ENCODE measurements at regions not wholly inside any gene's neighbourhood (a gene's known extent, or its start where the extent isn't known, plus 50 kb on each side); places are given as distances from the start of the nearest gene placed in this dataset.

DNA sequence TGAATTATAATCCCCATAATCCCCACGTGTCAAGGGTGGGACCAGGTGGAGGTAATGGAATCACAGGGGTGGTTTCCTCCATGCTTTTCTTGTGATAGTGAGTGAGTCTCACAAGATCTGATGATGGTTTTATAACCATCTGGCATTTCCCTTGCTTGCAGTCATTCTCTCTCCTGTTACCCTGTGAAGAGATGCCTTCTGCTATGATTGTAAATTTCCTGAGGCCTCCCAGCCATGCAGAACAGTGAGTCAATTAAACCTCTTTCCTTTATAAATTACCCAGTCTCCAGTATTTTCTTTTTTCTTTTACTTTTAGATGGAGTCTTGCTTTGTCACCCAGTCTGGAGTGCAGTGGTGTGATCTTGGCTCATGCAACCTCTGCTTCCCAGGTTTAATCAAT lies 182.7 kb upstream of the SEMA6A start:
- no peak for TF ChIP-seq CTCF (IDR thresholded peaks at IDR 0.05; ENCODE audit: low read depth, low read length, missing control alignments)
- H3K4me3 ChIP-seq (ENCODE audit: low read depth, low read length): no peak overlapping the region
- in situ Hi-C loops (cut with HindIII; ENCODE audit: low sequenced_read_pairs): no loop called here
- no peak for DNase-seq (ENCODE audit: low read depth)

- in situ Hi-C loops (cut with HindIII; ENCODE audit: low sequenced_read_pairs): no loop called here
- DNase-seq (ENCODE audit: low read depth): no peak
- H3K4me3 ChIP-seq (ENCODE audit: low read depth, low read length): no peak overlapping the region
- TF ChIP-seq CTCF (IDR thresholded peaks at IDR 0.05; ENCODE audit: low read depth, low read length, missing control alignments): no peak
Observed at GRCh38 chr5:116756531-116756930, 181.9 kb upstream of the SEMA6A start.

GRCh38 chr5:116754556-116754955 lies 179.9 kb upstream of the SEMA6A start:
- in situ Hi-C loops (cut with HindIII; ENCODE audit: low sequenced_read_pairs): no loop called here
- TF ChIP-seq CTCF (IDR thresholded peaks at IDR 0.05; ENCODE audit: low read depth, low read length, missing control alignments): no peak
- no peak for DNase-seq (ENCODE audit: low read depth)
- no peak overlapping the region for H3K4me3 ChIP-seq (ENCODE audit: low read depth, low read length)

DNA sequence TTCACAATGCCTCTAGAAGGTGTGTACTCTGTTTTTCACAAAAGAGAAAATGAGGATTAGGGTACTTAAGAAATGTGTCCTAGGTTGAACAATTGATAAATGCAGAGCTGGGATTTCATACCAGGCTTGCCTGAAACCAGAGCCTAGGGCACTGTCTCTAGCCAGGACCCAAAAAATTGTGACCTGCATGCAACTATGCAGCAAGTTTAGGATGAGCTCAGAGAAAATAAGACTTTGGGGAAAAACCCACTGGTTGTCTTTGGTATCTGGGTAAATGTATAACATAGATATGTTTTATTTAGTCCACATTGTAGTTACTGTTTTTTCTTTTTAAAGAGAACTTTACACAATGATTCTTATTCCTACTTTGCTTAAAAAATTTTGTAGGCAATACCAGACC lies 177.1 kb upstream of the SEMA6A start:
- in situ Hi-C loops (cut with HindIII; ENCODE audit: low sequenced_read_pairs): no loop called here
- no peak for DNase-seq (ENCODE audit: low read depth)
- TF ChIP-seq CTCF (IDR thresholded peaks at IDR 0.05; ENCODE audit: low read depth, low read length, missing control alignments): no peak
- no peak overlapping the region for H3K4me3 ChIP-seq (ENCODE audit: low read depth, low read length)

DNA sequence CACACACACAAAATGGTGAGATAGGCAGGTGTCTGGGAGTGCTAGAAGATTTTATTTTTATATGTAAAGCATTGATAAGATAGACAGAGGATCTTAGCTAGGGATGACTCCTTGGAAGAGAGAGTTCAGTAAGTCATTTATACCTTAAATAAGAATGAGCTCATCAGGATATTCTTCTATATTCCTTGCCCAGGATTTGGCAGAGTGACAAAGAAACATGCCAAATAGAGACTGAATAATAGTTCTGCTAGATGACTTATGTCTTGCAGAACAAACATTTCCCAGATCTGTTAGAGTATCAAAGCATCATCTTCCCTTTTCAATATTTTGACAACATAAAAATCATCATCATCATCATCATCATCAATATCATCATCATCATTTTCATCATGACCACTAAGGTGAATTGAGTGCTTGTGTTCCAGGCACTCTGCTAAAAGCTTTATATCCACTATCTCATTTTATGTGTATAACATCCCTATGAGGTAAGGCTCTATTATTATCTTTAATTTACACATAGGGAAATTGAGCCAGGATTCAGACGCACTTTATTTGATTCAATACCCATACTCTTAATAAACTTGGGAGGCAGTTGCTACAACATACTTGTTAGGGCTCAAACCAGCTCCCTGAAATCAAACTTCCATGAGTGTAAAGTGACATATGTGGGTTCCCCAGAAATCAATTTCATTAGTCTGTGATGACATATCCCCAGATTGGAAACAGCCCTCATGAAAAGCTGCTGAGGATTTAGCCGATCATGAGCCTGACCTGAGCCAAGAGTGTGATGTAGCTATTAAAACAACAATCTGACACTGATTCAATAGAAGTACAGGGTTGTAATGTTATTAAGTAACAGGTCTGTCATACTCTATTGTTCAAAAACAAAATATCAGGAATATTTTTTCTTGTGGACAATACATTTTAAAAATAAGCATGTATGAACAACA lies 176.3 kb upstream of the SEMA6A start:
- in situ Hi-C loops (cut with HindIII; ENCODE audit: low sequenced_read_pairs): no loop called here
- no peak for TF ChIP-seq CTCF (IDR thresholded peaks at IDR 0.05; ENCODE audit: low read depth, low read length, missing control alignments)
- DNase-seq (ENCODE audit: low read depth): no peak
- no peak overlapping the region for H3K4me3 ChIP-seq (ENCODE audit: low read depth, low read length)

GRCh38 chr5:116747881-116748280 lies 173.3 kb upstream of the SEMA6A start:
- in situ Hi-C loops (cut with HindIII; ENCODE audit: low sequenced_read_pairs): no loop called here
- DNase-seq (ENCODE audit: low read depth): no peak
- no peak for TF ChIP-seq CTCF (IDR thresholded peaks at IDR 0.05; ENCODE audit: low read depth, low read length, missing control alignments)
- H3K4me3 ChIP-seq (ENCODE audit: low read depth, low read length): no peak overlapping the region
